Activated CD4-positive, alpha-beta T cell treated with anti-CD3 and anti-CD28 coated beads, Interleukin-2, amount 50 U/mL, for 1 hour (primary cell): ENCODE measurements at regions not wholly inside any gene's neighbourhood (a gene's known extent, or its start where the extent isn't known, plus 50 kb on each side); places are given as distances from the start of the nearest gene placed in this dataset.

Experiments used
- DNase-seq: peaks from one replicate; pipeline ENCODE4 v3.0.0-alpha.2; 2020

- no peak for DNase-seq
Observed at GRCh38 chr1:4330805-4331766, 323.3 kb upstream of the AJAP1 start.

GRCh38 chr1:4331767-4332163 lies 322.6 kb upstream of the AJAP1 start:
- no peak for DNase-seq

- no peak for DNase-seq
Observed at GRCh38 chr1:4336507-4336906, 317.9 kb upstream of the AJAP1 start.

- no peak for DNase-seq
Observed at GRCh38 chr1:4341421-4341820, 313.0 kb upstream of the AJAP1 start.

GRCh38 chr1:4344065-4344732 lies 310.2 kb upstream of the AJAP1 start:
- no peak for DNase-seq

- DNase-seq: no peak
Observed at GRCh38 chr1:4345094-4345493, 309.3 kb upstream of the AJAP1 start.

- no peak for DNase-seq
Observed at GRCh38 chr1:4346131-4346530, 308.3 kb upstream of the AJAP1 start.

GRCh38 chr1:4351453-4351852 lies 303.0 kb upstream of the AJAP1 start:
- DNase-seq: no peak

GRCh38 chr1:4353090-4353856 lies 301.1 kb upstream of the AJAP1 start:
- DNase-seq: no peak

- no peak for DNase-seq
Observed at GRCh38 chr1:4355839-4356238, 298.6 kb upstream of the AJAP1 start.

- DNase-seq: no peak
Observed at GRCh38 chr1:4362314-4363044, 291.9 kb upstream of the AJAP1 start.

- DNase-seq: no peak
Observed at GRCh38 chr1:4366091-4366490, 288.3 kb upstream of the AJAP1 start.

GRCh38 chr1:4367230-4367777 lies 287.1 kb upstream of the AJAP1 start:
- no peak for DNase-seq

- DNase-seq: no peak
Observed at GRCh38 chr1:4369335-4369734, 285.1 kb upstream of the AJAP1 start.

- DNase-seq: no peak
Observed at GRCh38 chr1:4371849-4372248, 282.6 kb upstream of the AJAP1 start.

GRCh38 chr1:4375812-4376211 lies 278.6 kb upstream of the AJAP1 start:
- no peak for DNase-seq

- DNase-seq: no peak
Observed at GRCh38 chr1:4379451-4380175, 274.8 kb upstream of the AJAP1 start.

GRCh38 chr1:4380564-4381168 lies 273.7 kb upstream of the AJAP1 start:
- no peak for DNase-seq

GRCh38 chr1:4393191-4393590 lies 261.2 kb upstream of the AJAP1 start:
- DNase-seq: no peak

- no peak for DNase-seq
Observed at GRCh38 chr1:4394366-4394765, 260.0 kb upstream of the AJAP1 start.

- no peak for DNase-seq
Observed at GRCh38 chr1:4395158-4395557, 259.3 kb upstream of the AJAP1 start.
